LNCaP clone FGC (cell line): ENCODE measurements at regions not wholly inside any gene's neighbourhood (a gene's known extent, or its start where the extent isn't known, plus 50 kb on each side); places are given as distances from the start of the nearest gene placed in this dataset.

Experiments
- DNase-seq: peaks from one replicate; pipeline ENCODE4 v3.0.0-alpha.2; 2011; ENCODE audit warnings: low read depth
- H3K4me3 ChIP-seq: 2 replicates; pipeline ENCODE4 v1.5.1; 2011; ENCODE audit warnings: mild to moderate bottlenecking, low read depth, low read length, control low read depth
- CTCF ChIP-seq: IDR thresholded peaks from 2 replicates; pipeline ENCODE4 v1.5.1; 2012; ENCODE audit warnings: mild to moderate bottlenecking; ENCODE audit not compliant: control insufficient read depth, insufficient read depth; ENCODE audit errors: extremely low read depth

GRCh38 chr14:101461891-101462290 lies 99.4 kb upstream of the DIO3 start:
- H3K4me3 ChIP-seq, result no peak overlapping the region

GRCh38 chr14:101462726-101463565 lies 98.3 kb upstream of the DIO3 start:
- TF ChIP-seq CTCF, result no peak
- no peak for DNase-seq

More at GRCh38 chr14:101461891-101462290, 99.4 kb upstream of the DIO3 start:
- TF ChIP-seq CTCF, result no peak
- no peak for DNase-seq

GRCh38 chr14:101463566-101464171 lies 97.6 kb upstream of the DIO3 start:
- DNase-seq, result no peak
- no peak overlapping the region for H3K4me3 ChIP-seq
- TF ChIP-seq CTCF, result no peak

More at GRCh38 chr14:101462726-101463565, 98.3 kb upstream of the DIO3 start:
- H3K4me3 ChIP-seq, result no peak overlapping the region

- H3K4me3 ChIP-seq, result no peak overlapping the region
- no peak for TF ChIP-seq CTCF
Observed at GRCh38 chr14:101464310-101464983, 96.8 kb upstream of the DIO3 start.

GRCh38 chr14:101464984-101465794 lies 96.1 kb upstream of the DIO3 start:
- no peak for TF ChIP-seq CTCF
- DNase-seq, result no peak
- no peak overlapping the region for H3K4me3 ChIP-seq

More at GRCh38 chr14:101464310-101464983, 96.8 kb upstream of the DIO3 start:
- DNase-seq, result no peak

GRCh38 chr14:101465795-101466448 lies 95.4 kb upstream of the DIO3 start:
- no peak overlapping the region for H3K4me3 ChIP-seq
- DNase-seq, result no peak
- TF ChIP-seq CTCF, result no peak
